TTC549 (cell line): ENCODE measurements at regions not wholly inside any gene's neighbourhood (a gene's known extent, or its start where the extent isn't known, plus 50 kb on each side); places are given as distances from the start of the nearest gene placed in this dataset.
"Not testable (repeated sequence)": the region's sequence is repeated elsewhere in the genome, so short reads cannot be mapped to it uniquely, and the experiment has no call there.

Source experiments
- FAIRE-seq: peaks from 2 replicates; lab custom pipeline; 2012; peaks lifted over from hg19 to GRCh38; lab: Jason Lieb, UNC

- no peak for FAIRE-seq
These were observed 446.3 kb upstream of the SLC35B3 start for GRCh38 chr6:8881663-8882062.

- FAIRE-seq = no peak
These were observed 444.0 kb upstream of the SLC35B3 start for GRCh38 chr6:8879334-8879733.

- no peak for FAIRE-seq
These were observed 440.6 kb upstream of the SLC35B3 start for GRCh38 chr6:8875986-8876385.

GRCh38 chr6:8872589-8872988 is 437.2 kb upstream of the SLC35B3 start:
- no peak for FAIRE-seq

- FAIRE-seq = no peak
These were observed 430.1 kb upstream of the SLC35B3 start for GRCh38 chr6:8865451-8865850.

GRCh38 chr6:8860671-8861070 is 425.3 kb upstream of the SLC35B3 start:
- no peak for FAIRE-seq

- no peak for FAIRE-seq
These were observed 424.2 kb upstream of the SLC35B3 start for GRCh38 chr6:8859501-8859900.

GRCh38 chr6:8858854-8859331 is 423.5 kb upstream of the SLC35B3 start:
- FAIRE-seq = no peak

GRCh38 chr6:8857160-8857559 is 421.8 kb upstream of the SLC35B3 start:
- no peak for FAIRE-seq

- no peak for FAIRE-seq
These were observed 420.1 kb upstream of the SLC35B3 start for GRCh38 chr6:8855411-8855810.

GRCh38 chr6:8852332-8852731 is 417.0 kb upstream of the SLC35B3 start:
- no peak for FAIRE-seq

- not testable (repeated sequence) for FAIRE-seq
These were observed 411.3 kb upstream of the SLC35B3 start for GRCh38 chr6:8846680-8847079.

GRCh38 chr6:8845690-8846089 is 410.3 kb upstream of the SLC35B3 start:
- FAIRE-seq = no peak

- FAIRE-seq = no peak
These were observed 409.6 kb upstream of the SLC35B3 start for GRCh38 chr6:8844968-8845367.

GRCh38 chr6:8839626-8840025 is 404.3 kb upstream of the SLC35B3 start:
- FAIRE-seq = no peak

- no peak for FAIRE-seq
These were observed 402.0 kb upstream of the SLC35B3 start for GRCh38 chr6:8837343-8837742.

- FAIRE-seq = not testable (repeated sequence)
These were observed 397.4 kb upstream of the SLC35B3 start for GRCh38 chr6:8832695-8833094.

- no peak for FAIRE-seq
These were observed 396.2 kb upstream of the SLC35B3 start for GRCh38 chr6:8831366-8832152.

GRCh38 chr6:8830794-8831193 is 395.4 kb upstream of the SLC35B3 start:
- no peak for FAIRE-seq

GRCh38 chr6:8829796-8830195 is 394.5 kb upstream of the SLC35B3 start:
- FAIRE-seq = no peak

- no peak for FAIRE-seq
These were observed 394.0 kb upstream of the SLC35B3 start for GRCh38 chr6:8829296-8829695.

- FAIRE-seq = no peak
These were observed 393.0 kb upstream of the SLC35B3 start for GRCh38 chr6:8828376-8828775.

GRCh38 chr6:8825726-8826125 is 390.4 kb upstream of the SLC35B3 start:
- no peak for FAIRE-seq

GRCh38 chr6:8821981-8822381 is 386.6 kb upstream of the SLC35B3 start:
- FAIRE-seq = no peak
